GM18519 (cell line): ENCODE measurements at regions not wholly inside any gene's neighbourhood (a gene's known extent, or its start where the extent isn't known, plus 50 kb on each side); places are given as distances from the start of the nearest gene placed in this dataset.
"Not testable (repeated sequence)": the region's sequence is repeated elsewhere in the genome, so short reads cannot be mapped to it uniquely, and the experiment has no call there.

ENCODE experiments used
- ATAC-seq: cut with Tn5 transposase; IDR thresholded peaks from one replicate; pipeline ENCODE4 v1.9.1; 2021; ENCODE audit warnings: mild to moderate bottlenecking, moderate library complexity; ENCODE audit not compliant: unreplicated experiment, low FRiP score

DNA sequence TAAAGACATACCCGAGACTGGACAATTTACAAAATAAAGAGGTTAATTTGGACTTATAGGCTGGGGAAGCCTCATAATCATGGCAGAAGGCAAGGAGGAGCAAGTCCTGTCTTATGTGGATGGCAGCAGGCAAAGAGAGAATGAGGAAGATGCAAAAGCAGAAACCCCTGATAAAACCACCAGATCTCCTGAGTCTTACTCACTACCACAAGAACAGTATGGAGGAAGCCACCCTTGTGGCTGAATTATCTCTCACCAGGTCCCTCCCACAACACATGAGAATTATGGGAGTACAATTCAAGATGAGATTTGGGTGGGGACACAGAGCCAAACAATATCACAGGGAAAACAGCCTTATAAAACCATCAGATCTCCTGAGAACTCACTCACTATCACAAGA is 61.6 kb upstream of the DCLK2 start:
- ATAC-seq: not testable (repeated sequence)

DNA sequence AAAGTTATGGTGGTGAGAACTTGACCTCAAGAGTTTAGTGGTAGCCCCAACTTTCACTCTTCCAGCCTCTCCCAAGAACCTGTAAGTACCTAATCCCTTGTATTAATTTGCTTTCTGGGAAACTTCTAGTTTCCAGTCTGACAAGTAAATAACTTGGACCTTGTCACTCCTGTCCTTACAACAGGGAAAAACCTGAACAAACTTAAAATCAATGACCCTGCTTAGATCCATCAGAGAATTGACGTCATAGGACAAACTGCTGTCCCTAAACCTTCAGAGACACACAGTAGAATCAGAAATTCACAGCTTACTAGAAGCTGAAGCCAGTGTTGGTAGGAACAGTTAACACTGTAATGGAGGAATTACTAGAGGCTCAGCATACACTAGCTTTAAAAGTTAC is 60.0 kb upstream of the DCLK2 start:
- no peak for ATAC-seq

DNA sequence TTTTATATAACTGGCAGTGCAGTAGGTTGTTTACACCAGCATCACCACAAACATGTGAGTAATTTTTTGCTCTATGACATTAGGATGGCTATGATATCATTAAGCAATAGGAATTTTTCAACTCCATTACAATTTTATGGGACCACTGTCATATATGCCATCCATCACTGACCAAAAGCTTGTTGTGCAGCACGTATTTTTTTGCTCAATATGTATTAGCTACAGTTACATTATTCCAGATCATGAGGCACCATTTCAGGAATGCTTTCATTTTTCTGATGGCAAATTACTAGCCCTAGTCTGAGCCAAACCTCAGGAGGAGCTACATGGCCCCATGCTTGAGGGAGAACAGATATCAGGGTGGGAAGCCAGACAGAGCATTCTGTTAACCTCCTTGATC is 56.8 kb upstream of the DCLK2 start:
- no peak for ATAC-seq

DNA sequence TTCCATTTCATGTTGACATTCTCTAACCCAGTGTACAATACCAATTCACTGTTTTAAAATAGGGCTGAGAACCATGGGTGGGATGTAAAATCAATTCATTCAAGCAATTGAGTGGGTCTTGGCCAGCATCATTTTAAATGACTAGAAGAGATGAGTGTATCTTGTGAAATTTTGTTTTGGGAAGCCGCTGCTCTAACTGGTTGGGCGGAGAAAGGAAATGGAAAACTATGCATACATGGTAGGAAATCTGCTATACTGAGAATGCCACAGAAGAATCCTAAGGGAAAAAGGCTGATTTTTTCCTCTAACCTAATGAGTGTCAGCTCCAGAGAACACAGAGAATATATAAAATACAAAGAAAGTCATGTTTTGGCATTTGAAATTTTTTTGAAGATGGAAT is 54.8 kb upstream of the DCLK2 start:
- no peak for ATAC-seq

DNA sequence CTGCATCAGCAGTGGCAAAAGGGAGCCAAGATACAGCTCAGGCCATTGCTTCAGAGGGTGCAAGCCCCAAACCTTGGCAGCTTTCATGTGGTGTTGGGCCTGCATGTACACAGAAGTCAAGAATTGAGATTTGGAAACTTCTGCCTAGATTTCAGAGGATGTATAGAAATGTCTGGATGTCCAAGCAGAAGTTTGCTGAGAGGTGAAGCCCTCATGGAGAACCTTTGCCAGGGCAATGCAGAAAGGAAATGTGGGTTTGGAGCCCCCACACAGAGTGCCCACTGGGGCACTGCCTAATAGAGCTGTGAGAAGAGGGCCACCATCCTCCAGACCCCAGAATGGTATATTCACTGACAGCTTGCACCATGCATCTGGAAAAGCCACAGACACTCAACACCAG is 51.3 kb upstream of the DCLK2 start:
- ATAC-seq: not testable (repeated sequence)
